ENCODE measurements at regions not wholly inside any gene's neighbourhood (a gene's known extent, or its start where the extent isn't known, plus 50 kb on each side); places are given as distances from the start of the nearest gene placed in this dataset.
A peak's percentile ranks its signal among the peaks of the same experiment; 100 is the strongest.

- no peak for DNase-seq (ENCODE audit: low read depth)
Measured at GRCh38 chr12:27907766-27908165, 64.8 kb downstream of the PTHLH start.

DNA sequence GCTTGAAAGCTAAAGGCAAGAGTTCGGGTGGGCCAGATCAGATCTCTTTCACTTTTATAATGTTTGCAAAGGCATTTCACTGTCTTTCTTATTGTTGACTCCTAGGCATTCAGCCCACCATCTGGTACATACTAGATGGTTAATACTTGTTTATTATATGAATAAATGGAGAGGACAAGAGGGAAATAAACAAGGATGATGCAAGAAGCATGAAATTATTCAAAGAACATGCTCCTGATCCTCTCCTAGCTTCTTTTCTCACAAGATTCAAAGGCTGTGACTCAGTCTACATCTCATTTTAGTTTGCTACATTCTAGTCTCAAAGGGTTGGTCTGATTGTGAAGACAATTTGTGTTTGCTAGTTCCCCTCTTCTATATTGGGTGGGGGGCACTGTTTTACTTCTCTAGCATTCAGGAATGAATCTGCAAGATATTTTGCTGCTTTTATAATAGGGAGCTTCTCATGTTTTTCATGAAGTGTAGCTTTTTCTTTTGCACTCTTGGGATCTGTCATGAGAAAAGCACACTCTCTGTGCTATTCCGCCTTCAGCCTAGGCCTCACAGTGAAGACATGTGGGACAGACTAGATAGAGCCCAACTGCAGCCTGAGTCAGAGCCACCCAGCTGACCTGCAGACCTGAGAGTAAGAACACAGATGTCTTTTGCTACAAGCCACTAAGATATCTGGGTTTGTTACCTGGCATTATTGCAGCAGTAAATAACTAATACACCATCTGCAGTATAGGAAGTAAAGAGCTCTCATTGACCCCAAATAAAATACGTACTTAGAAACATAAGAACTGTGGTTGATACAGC, 65.7 kb downstream of the PTHLH start:
- DNase-seq (ENCODE audit: low read depth) = no peak

- DNase-seq (ENCODE audit: low read depth) = no peak
Measured at GRCh38 chr12:27906127-27906500, 66.4 kb downstream of the PTHLH start.

DNA sequence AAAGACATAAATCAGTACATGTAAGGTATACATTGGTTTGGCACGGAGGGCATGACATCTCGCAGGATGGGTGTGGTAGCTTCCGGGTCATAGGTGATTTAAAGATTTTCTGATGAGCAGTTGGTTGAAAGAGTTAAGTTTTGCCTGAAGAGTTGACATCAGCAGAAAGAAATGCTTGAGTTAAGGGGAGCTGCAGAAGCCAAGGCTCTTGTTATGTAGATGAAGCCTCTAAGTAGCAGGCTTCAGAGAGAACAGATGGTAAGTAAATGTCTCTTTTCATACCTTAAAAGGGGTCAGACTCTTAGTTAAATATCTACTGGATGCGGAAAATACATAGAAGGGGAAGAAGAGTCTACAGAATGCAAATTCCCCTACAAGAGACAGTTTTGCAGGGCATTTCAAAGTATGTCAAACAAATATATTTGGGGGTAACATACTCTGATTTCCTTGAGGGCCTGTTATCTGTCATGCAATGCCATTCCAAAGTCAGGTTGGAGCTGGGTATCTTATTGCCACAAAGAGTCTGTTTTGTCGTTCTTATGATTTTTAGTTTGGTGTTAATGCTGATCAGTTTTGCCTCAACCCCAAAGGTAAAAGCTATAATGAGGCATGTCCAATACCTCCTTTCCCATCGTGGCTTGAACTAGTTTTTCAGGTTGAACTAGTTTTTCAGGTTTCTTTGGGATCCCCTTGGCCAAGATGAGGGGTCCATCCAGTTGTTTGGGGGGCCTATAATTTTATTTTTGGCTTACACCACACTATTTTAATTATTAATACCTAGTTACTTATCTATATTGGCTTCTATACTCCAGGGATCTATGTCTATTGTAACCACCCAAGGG, 67.0 kb downstream of the PTHLH start:
- no peak for DNase-seq (ENCODE audit: low read depth)

GRCh38 chr12:27902651-27903050, 69.9 kb downstream of the PTHLH start:
- DNase-seq (ENCODE audit: low read depth) = no peak

- DNase-seq (ENCODE audit: low read depth) = no peak
Measured at GRCh38 chr12:27901959-27902358, 70.6 kb downstream of the PTHLH start.

- DNase-seq (ENCODE audit: low read depth) = no peak
Measured at GRCh38 chr12:27900920-27901879, 71.3 kb downstream of the PTHLH start.

GRCh38 chr12:27899151-27899661, 73.3 kb downstream of the PTHLH start:
- DNase-seq (ENCODE audit: low read depth) = peak; percentile 13

DNA sequence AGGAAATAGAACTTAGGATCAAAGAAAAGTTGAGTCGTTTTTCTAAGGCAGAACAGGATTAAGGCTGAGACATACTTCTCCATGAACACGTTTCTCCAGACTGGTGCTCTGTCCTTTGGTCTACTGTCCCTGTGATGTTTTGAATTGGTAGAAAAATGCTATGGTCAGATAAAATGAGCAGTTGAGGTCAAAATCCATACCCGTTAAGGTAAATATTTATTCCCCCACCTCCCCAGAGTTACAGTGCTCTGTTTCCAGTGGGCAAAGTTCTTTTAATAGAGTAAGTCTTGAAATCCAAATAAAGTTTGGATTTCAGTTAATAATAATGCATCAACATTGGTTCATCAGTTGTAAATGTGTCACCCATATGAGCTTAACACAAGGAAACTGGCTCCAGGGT, 74.5 kb downstream of the PTHLH start:
- DNase-seq (ENCODE audit: low read depth) = no peak

GRCh38 chr12:27896419-27896990, 76.0 kb downstream of the PTHLH start:
- no peak for DNase-seq (ENCODE audit: low read depth)

DNA sequence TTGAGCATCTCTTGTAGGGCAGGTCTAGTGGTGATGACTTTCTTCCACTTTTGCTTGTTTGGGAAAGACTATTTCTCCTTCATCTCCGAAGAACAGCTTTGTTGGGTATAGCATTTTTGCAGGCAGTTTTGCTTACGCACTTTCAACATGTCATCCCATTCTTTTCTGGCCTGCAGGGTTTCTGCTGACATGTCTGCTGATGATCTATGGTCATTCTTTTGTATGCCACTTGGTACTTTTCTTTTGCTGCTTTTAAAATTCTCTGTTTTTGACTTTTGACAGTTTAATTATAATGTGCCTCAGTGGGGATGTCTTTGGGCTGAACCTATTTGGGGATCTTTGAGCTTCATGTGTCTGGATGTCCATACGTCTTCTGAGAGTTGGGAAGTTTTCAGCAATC, 78.2 kb downstream of the PTHLH start:
- no peak for DNase-seq (ENCODE audit: low read depth)

DNA sequence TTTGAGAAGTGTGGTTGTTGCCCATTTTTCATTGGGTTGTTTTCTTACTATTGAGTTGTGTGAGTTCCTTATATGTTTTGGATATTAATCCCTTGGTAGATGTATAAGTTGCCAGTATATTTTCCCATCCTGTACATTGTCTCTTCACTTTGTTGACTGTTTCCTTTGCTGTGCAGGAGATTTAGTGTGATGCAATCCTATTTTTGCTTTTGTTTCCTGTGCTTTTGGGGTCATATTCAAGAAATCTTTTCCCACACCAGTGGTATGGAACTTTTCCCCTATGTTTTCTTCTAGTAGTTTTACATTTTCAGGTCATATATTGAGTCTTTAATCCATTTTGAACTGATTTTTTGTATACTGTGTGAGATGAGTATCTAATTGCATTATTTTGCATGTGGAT, 92.8 kb downstream of the PTHLH start:
- DNase-seq (ENCODE audit: low read depth) = no peak

- no peak for DNase-seq (ENCODE audit: low read depth)
Measured at GRCh38 chr12:27875677-27876076, 95.6 kb upstream of the MANSC4 start.

- no peak for DNase-seq (ENCODE audit: low read depth)
Measured at GRCh38 chr12:27873010-27873409, 93.0 kb upstream of the MANSC4 start.

DNA sequence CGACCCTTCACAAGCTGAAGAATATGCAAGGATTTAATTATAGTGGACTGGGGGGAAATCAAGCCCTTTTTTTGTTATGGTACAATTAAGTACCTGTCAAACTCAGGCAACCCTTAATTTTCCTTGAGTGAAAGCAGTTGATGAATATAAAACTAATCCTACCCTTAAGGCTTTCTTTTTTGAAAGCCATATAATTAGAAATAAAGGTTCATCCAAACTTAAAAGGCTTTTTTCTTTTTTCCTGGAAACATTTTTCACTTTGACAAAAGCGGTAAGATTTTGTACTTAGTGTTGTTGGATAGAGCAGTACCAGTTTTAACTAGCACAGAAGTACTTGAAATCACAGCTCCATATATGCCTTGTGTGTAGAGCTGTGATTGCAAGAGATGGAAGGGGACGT, 91.9 kb upstream of the MANSC4 start:
- no peak for DNase-seq (ENCODE audit: low read depth)

- DNase-seq (ENCODE audit: low read depth) = no peak
Measured at GRCh38 chr12:27870939-27871338, 90.9 kb upstream of the MANSC4 start.

- no peak for DNase-seq (ENCODE audit: low read depth)
Measured at GRCh38 chr12:27869567-27869966, 89.5 kb upstream of the MANSC4 start.

GRCh38 chr12:27868139-27868538, 88.1 kb upstream of the MANSC4 start:
- no peak for DNase-seq (ENCODE audit: low read depth)

DNA sequence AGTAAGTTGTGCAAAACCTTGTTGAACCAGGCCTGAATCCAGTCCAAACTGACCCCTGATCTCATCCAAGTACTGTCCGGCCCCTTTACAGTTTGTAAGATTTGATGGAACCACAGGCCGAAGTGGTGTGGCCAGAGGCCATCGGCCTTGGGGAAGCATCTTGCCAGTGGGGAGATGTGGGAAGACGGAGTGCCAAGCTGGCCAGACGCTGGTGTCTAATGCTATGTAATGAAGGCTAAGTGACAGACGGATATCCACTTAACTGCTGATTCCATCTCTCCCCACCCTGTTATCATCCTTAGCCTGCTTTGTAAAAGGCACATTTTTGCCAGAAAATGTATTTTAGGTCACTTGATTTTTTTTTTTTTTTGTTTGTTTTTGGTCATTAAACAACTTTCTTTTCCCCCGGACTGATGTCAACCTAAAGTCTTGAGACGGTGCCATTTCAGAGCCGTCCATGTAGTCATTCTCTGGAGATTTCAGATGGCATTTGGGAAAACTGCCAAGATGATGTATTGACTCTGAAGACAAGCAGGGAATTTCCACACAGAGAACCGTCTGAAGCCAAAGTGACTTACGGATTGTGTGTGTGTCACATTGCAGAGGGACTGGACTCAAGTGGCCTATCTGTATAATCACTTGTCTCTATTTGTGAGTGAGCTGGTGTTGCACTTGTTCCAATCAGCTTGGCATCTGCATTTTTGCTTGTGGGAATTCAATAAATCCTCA, 86.5 kb upstream of the MANSC4 start:
- DNase-seq (ENCODE audit: low read depth) = no peak

GRCh38 chr12:27865421-27865820, 85.4 kb upstream of the MANSC4 start:
- no peak for DNase-seq (ENCODE audit: low read depth)

GRCh38 chr12:27864521-27864920, 84.5 kb upstream of the MANSC4 start:
- DNase-seq (ENCODE audit: low read depth) = no peak

All from stimulated activated CD4-positive, alpha-beta T cell treated with anti-CD3 and anti-CD28 coated beads, Interleukin-2, amount 100 ng/mL, for 4 hours (primary cell).